ENCODE measurements at regions not wholly inside any gene's neighbourhood (a gene's known extent, or its start where the extent isn't known, plus 50 kb on each side); places are given as distances from the start of the nearest gene placed in this dataset.

DNA sequence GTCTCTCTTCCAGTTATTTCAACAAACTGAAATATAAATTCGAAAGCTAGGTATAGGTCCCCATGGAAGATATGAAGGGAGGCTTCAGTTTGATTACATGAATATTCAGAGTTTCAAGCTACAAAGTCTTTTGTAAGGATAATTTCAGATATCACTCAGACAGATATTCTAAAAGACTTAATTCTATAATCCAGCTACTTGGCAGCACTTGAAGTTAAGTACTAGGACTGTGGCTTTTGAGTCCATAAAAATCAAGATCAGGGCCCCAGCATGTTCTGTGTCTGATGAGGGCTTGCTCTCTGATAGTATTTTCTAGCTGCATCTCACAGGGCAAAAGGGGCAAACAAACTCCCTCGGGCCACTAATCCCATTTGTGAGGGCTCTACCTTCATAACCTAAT lies 160.6 kb upstream of the IRS2 start:
- Histone ChIP-seq H3K27ac (ENCODE audit: insufficient read length, low read depth, low read length) (no peak overlapping the region), H3K27me3 (ENCODE audit: insufficient read depth, low read length) (no peaks in the 10 kb centered on the region), H3K4me2 (ENCODE audit: insufficient read depth, insufficient read length, low read length) (no peak overlapping the region), H2AFZ (ENCODE audit: low read length) (no peak overlapping the region), H3K4ac (ENCODE audit: low read depth, low read length) (no peak overlapping the region), H3K14ac (ENCODE audit: insufficient read depth, low read length) (no peak overlapping the region), H2BK20ac (ENCODE audit: low read depth, low read length, poor library complexity, severe bottlenecking) (no peak overlapping the region), H3K79me1 (ENCODE audit: insufficient read depth, low read depth, low read length, poor library complexity, severe bottlenecking) (no peaks in the 10 kb centered on the region), H3K23ac (ENCODE audit: insufficient read length, low read depth, low read length) (no peak overlapping the region), H3K9ac (ENCODE audit: extremely low read depth, insufficient read length, low read length) (no peak overlapping the region), H2BK15ac (ENCODE audit: low read depth, low read length) (no peak overlapping the region), H2BK12ac (ENCODE audit: insufficient read length, low read depth, low read length) (no peak overlapping the region), H3K79me2 (ENCODE audit: insufficient read depth, low read length) (no peaks in the 10 kb centered on the region), H4K5ac (ENCODE audit: insufficient read length, low read depth, low read length) (no peak overlapping the region), H3K9me3 (ENCODE audit: control insufficient read depth, low read depth, low read length) (no peaks in the 10 kb centered on the region), H3T11ph (ENCODE audit: low read length) (no peak overlapping the region), H4K8ac (replicated peaks; ENCODE audit: insufficient read length, low read depth, low read length) (no peak overlapping the region), H2BK5ac (ENCODE audit: insufficient read length, low read length) (no peak overlapping the region), H4K20me1 (ENCODE audit: control insufficient read depth, insufficient read depth, insufficient read length) (no peaks in the 10 kb centered on the region), H3K18ac (ENCODE audit: insufficient read length, low read depth, low read length) (no peak overlapping the region), H3K56ac (ENCODE audit: insufficient read length, low read depth, low read length) (no peak overlapping the region), H3K23me2 (ENCODE audit: insufficient read length, low read depth, low read length, poor library complexity, severe bottlenecking) (no peaks in the 10 kb centered on the region), H2BK120ac (ENCODE audit: low read depth, low read length, poor library complexity, severe bottlenecking) (no peak overlapping the region), H3K4me1 (ENCODE audit: insufficient read depth, low read length) (no peaks in the 10 kb centered on the region), H4K91ac (ENCODE audit: insufficient read length, low read depth, low read length) (no peak overlapping the region), H2AK5ac (ENCODE audit: insufficient read length, low read length) (no peak overlapping the region)
- Mint-ChIP-seq H3K27me3 (ENCODE audit: low read depth) (peaks cover 5% of the 10 kb centered on the region), H3K4me1 (no peaks in the 10 kb centered on the region), H3K36me3 (ENCODE audit: insufficient read depth in 1 of 3, low read depth in 3 of 3) (no peaks in the 10 kb centered on the region; a peak in 1 of 7 replicates), H3K27ac (no peak overlapping the region), H3K9me3 (peaks cover 0 to 6% of the 10 kb centered on the region in 2 experiments; a peak in 4 of 5 replicates), H3K4me3 (no peak overlapping the region)
- DNase-seq, result no peak
- TF ChIP-seq, protein P1, sequence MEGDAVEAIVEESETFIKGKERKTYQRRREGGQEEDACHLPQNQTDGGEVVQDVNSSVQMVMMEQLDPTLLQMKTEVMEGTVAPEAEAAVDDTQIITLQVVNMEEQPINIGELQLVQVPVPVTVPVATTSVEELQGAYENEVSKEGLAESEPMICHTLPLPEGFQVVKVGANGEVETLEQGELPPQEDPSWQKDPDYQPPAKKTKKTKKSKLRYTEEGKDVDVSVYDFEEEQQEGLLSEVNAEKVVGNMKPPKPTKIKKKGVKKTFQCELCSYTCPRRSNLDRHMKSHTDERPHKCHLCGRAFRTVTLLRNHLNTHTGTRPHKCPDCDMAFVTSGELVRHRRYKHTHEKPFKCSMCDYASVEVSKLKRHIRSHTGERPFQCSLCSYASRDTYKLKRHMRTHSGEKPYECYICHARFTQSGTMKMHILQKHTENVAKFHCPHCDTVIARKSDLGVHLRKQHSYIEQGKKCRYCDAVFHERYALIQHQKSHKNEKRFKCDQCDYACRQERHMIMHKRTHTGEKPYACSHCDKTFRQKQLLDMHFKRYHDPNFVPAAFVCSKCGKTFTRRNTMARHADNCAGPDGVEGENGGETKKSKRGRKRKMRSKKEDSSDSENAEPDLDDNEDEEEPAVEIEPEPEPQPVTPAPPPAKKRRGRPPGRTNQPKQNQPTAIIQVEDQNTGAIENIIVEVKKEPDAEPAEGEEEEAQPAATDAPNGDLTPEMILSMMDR (conservative IDR thresholded peaks at IDR 0.05), result no peak
- no CpG with 5 or more reads among the region's 2 CpGs for WGBS (ENCODE audit: extremely low coverage, insufficient read length, low lambda C conversion rate)
